ENCODE measurements at regions not wholly inside any gene's neighbourhood (a gene's known extent, or its start where the extent isn't known, plus 50 kb on each side); places are given as distances from the start of the nearest gene placed in this dataset.

GRCh38 chrX:110454336-110454735 lies 95.7 kb downstream of the RTL9 start:
- H3K4me3 ChIP-seq, result no peak overlapping the region
- no peak overlapping the region for H2AFZ ChIP-seq
- H3K4me1 ChIP-seq (ENCODE audit: insufficient read depth), result no peaks in the 10 kb centered on the region
- no peak for DNase-seq (ENCODE audit: low spot score)
- no peaks in the 10 kb centered on the region for H3K79me2 ChIP-seq
- no peaks in the 10 kb centered on the region for H3K9me2 ChIP-seq (replicated peaks; ENCODE audit: insufficient read depth)
- H3K27me3 ChIP-seq, result no peaks in the 10 kb centered on the region
- no peak overlapping the region for H3K4me2 ChIP-seq
- TF ChIP-seq CTCF (IDR thresholded peaks at IDR 0.05; ENCODE audit: poor library complexity) (no peak), EZH2 (IDR thresholded peaks at IDR 0.05; ENCODE audit: borderline replicate concordance) (no peak), EZH2phosphoT487 (IDR thresholded peaks at IDR 0.05; ENCODE audit: low read depth, severe bottlenecking, unreplicated experiment) (no peak)
- 82% methylated on average over 7 of the region's 7 CpGs for WGBS (ENCODE audit: low lambda C conversion rate, missing lambda C conversion rate)
- no peak overlapping the region for H3K27ac ChIP-seq
- no peaks in the 10 kb centered on the region for H3K36me3 ChIP-seq (replicated peaks; ENCODE audit: insufficient read depth, low read depth)
- no peaks in the 10 kb centered on the region for H3K9me3 ChIP-seq (ENCODE audit: low read depth)
- no peaks in the 10 kb centered on the region for H4K20me1 ChIP-seq (ENCODE audit: insufficient read depth, poor library complexity, severe bottlenecking)

GRCh38 chrX:110462957-110463356 lies 104.3 kb downstream of the RTL9 start:
- no peaks in the 10 kb centered on the region for H3K27me3 ChIP-seq
- no peaks in the 10 kb centered on the region for H3K9me2 ChIP-seq (replicated peaks; ENCODE audit: insufficient read depth)
- no peaks in the 10 kb centered on the region for H3K4me1 ChIP-seq (ENCODE audit: insufficient read depth)
- no peak overlapping the region for H3K4me2 ChIP-seq
- H3K4me3 ChIP-seq, result no peak overlapping the region
- no peak overlapping the region for H3K27ac ChIP-seq
- no peaks in the 10 kb centered on the region for H3K79me2 ChIP-seq
- H3K36me3 ChIP-seq (replicated peaks; ENCODE audit: insufficient read depth, low read depth), result no peaks in the 10 kb centered on the region
- no peak overlapping the region for H2AFZ ChIP-seq
- no peaks in the 10 kb centered on the region for H3K9me3 ChIP-seq (ENCODE audit: low read depth)
- H4K20me1 ChIP-seq (ENCODE audit: insufficient read depth, poor library complexity, severe bottlenecking), result no peaks in the 10 kb centered on the region
- TF ChIP-seq EZH2 (IDR thresholded peaks at IDR 0.05; ENCODE audit: borderline replicate concordance), result no peak
- TF ChIP-seq CTCF (IDR thresholded peaks at IDR 0.05; ENCODE audit: poor library complexity), result no peak
- no peak for TF ChIP-seq EZH2phosphoT487 (IDR thresholded peaks at IDR 0.05; ENCODE audit: low read depth, severe bottlenecking, unreplicated experiment)
- DNase-seq (ENCODE audit: low spot score), result no peak

- H4K20me1 ChIP-seq (ENCODE audit: insufficient read depth, poor library complexity, severe bottlenecking), result no peaks in the 10 kb centered on the region
- H3K36me3 ChIP-seq (replicated peaks; ENCODE audit: insufficient read depth, low read depth), result no peaks in the 10 kb centered on the region
- H3K79me2 ChIP-seq, result no peaks in the 10 kb centered on the region
- TF ChIP-seq EZH2 (IDR thresholded peaks at IDR 0.05; ENCODE audit: borderline replicate concordance), result no peak
- no peak for TF ChIP-seq CTCF (IDR thresholded peaks at IDR 0.05; ENCODE audit: poor library complexity)
- TF ChIP-seq EZH2phosphoT487 (IDR thresholded peaks at IDR 0.05; ENCODE audit: low read depth, severe bottlenecking, unreplicated experiment), result no peak
- no peaks in the 10 kb centered on the region for H3K4me1 ChIP-seq (ENCODE audit: insufficient read depth)
- H3K9me3 ChIP-seq (ENCODE audit: low read depth), result no peaks in the 10 kb centered on the region
- H3K4me2 ChIP-seq, result no peak overlapping the region
- no peaks in the 10 kb centered on the region for H3K9me2 ChIP-seq (replicated peaks; ENCODE audit: insufficient read depth)
- WGBS (ENCODE audit: low lambda C conversion rate, missing lambda C conversion rate), result 63% methylated on average over 2 of the region's 2 CpGs
- no peak overlapping the region for H3K4me3 ChIP-seq
- DNase-seq (ENCODE audit: low spot score), result no peak
- no peak overlapping the region for H3K27ac ChIP-seq
- no peaks in the 10 kb centered on the region for H3K27me3 ChIP-seq
- no peak overlapping the region for H2AFZ ChIP-seq
Measured at GRCh38 chrX:110466790-110467189, 108.1 kb downstream of the RTL9 start.

- no peak for DNase-seq (ENCODE audit: low spot score)
- Histone ChIP-seq H3K9me3 (ENCODE audit: low read depth) (no peaks in the 10 kb centered on the region), H3K36me3 (replicated peaks; ENCODE audit: insufficient read depth, low read depth) (no peaks in the 10 kb centered on the region), H3K4me3 (no peak overlapping the region), H3K9me2 (replicated peaks; ENCODE audit: insufficient read depth) (no peaks in the 10 kb centered on the region), H3K79me2 (no peaks in the 10 kb centered on the region), H3K4me2 (no peak overlapping the region), H4K20me1 (ENCODE audit: insufficient read depth, poor library complexity, severe bottlenecking) (no peaks in the 10 kb centered on the region), H3K4me1 (ENCODE audit: insufficient read depth) (no peaks in the 10 kb centered on the region), H3K27ac (no peak overlapping the region), H2AFZ (no peak overlapping the region), H3K27me3 (no peaks in the 10 kb centered on the region)
- 88% methylated on average over 3 of the region's 3 CpGs for WGBS (ENCODE audit: low lambda C conversion rate, missing lambda C conversion rate)
- TF ChIP-seq EZH2phosphoT487 (IDR thresholded peaks at IDR 0.05; ENCODE audit: low read depth, severe bottlenecking, unreplicated experiment) (no peak), CTCF (IDR thresholded peaks at IDR 0.05; ENCODE audit: poor library complexity) (no peak), EZH2 (IDR thresholded peaks at IDR 0.05; ENCODE audit: borderline replicate concordance) (no peak)
Measured at GRCh38 chrX:110472265-110472664, 113.6 kb downstream of the RTL9 start.
